GM12892 (cell line): ENCODE measurements at regions not wholly inside any gene's neighbourhood (a gene's known extent, or its start where the extent isn't known, plus 50 kb on each side); places are given as distances from the start of the nearest gene placed in this dataset.
"Not testable (repeated sequence)": the region's sequence is repeated elsewhere in the genome, so short reads cannot be mapped to it uniquely, and the experiment has no call there.

ENCODE experiments used
- DNase-seq: peaks from one replicate; pipeline ENCODE4 v3.0.0; 2011; ENCODE audit not compliant: insufficient read length
- FAIRE-seq: peaks from 2 replicates; lab custom pipeline; 2011; peaks lifted over from hg19 to GRCh38; lab: Jason Lieb, UNC
- POLR2A ChIP-seq: IDR thresholded peaks from 2 replicates; pipeline ENCODE4 v1.6.1; 2011; ENCODE audit warnings: low read depth, low read length, control low read depth
- POLR2AphosphoS5 ChIP-seq: IDR thresholded peaks from 2 replicates; pipeline ENCODE4 v1.6.1; 2011; ENCODE audit warnings: low read depth, low read length, control low read depth
- TAF1 ChIP-seq: IDR thresholded peaks from 2 replicates; pipeline ENCODE4 v1.6.1; 2011; ENCODE audit warnings: low read depth, mild to moderate bottlenecking, control low read depth, low read length, borderline replicate concordance

- DNase-seq (no peak), FAIRE-seq (no peak)
- no peak for TF ChIP-seq TAF1
- no peak for TF ChIP-seq POLR2A
- TF ChIP-seq POLR2AphosphoS5 = no peak
Measured at GRCh38 chr6:113050979-113051378, 703.8 kb downstream of the RFPL4B start.

- FAIRE-seq (no peak), DNase-seq (no peak)
- no peak for TF ChIP-seq TAF1
- no peak for TF ChIP-seq POLR2AphosphoS5
- TF ChIP-seq POLR2A = no peak
Measured at GRCh38 chr6:113052506-113052905, 705.4 kb downstream of the RFPL4B start.

DNA sequence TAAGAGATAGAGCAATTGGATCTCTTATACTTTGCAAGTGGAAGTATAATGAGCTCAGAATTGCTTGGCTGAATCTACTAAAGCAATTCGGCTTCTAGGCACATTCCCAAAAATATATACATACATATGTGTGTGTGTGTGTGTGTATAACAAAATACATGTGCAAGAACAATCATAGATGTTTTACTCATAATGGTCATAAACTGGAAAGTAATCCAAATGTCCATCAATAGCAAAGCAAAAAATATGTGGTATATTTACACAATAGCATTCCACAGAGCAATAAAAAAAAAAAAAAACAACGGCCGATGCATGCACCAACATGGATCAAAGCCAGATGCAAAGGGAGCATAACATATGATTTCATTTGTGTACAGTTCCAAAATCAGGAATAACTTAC is 707.9 kb downstream of the RFPL4B start:
- FAIRE-seq (no peak), DNase-seq (no peak)
- TF ChIP-seq TAF1 (no peak), POLR2AphosphoS5 (no peak), POLR2A (no peak)

DNA sequence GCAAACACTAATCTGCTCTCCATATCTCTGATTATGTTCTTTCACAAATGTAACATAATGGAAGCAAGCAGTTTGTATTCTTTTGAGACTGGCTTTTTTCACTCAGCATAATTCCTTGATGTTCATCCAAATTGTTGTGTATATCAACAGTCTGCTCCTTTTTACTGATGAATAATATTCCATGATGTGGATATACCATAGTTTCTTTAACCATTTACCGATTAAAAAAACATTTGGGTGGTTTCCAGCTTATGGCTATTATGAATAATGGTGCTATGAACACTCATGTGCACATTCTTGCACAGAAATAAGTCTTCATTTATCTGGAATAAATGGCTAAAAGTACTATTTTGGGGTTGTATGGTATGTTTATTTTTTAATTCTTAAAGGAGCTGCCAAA is 708.9 kb downstream of the RFPL4B start:
- DNase-seq (no peak), FAIRE-seq (no peak)
- TF ChIP-seq TAF1 (no peak), POLR2AphosphoS5 (no peak), POLR2A (no peak)

GRCh38 chr6:113057567-113058053 is 710.5 kb downstream of the RFPL4B start:
- DNase-seq (no peak), FAIRE-seq (no peak)
- no peak for TF ChIP-seq TAF1
- no peak for TF ChIP-seq POLR2AphosphoS5
- no peak for TF ChIP-seq POLR2A

DNA sequence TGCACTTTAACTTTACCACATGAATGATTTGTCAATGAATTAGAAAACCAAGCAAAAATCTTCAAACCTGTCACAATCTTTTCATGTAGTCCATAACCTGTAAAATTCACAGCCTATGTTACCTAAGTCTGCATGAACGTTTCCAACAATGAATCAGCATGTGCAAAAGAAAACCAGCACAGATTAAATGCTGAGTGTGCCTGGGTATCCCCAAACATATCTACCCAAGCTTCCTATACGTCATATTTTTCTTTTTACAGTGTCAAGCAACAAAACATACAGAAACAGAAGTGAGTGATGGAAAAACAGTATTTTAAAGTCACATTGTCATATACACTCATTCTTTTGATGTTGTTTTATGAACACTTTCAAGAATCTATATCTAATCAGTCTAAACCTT is 713.5 kb downstream of the RFPL4B start:
- no peak for TF ChIP-seq POLR2AphosphoS5
- TF ChIP-seq POLR2A = no peak
- TF ChIP-seq TAF1 = no peak
- DNase-seq = no peak
- FAIRE-seq = no peak

DNA sequence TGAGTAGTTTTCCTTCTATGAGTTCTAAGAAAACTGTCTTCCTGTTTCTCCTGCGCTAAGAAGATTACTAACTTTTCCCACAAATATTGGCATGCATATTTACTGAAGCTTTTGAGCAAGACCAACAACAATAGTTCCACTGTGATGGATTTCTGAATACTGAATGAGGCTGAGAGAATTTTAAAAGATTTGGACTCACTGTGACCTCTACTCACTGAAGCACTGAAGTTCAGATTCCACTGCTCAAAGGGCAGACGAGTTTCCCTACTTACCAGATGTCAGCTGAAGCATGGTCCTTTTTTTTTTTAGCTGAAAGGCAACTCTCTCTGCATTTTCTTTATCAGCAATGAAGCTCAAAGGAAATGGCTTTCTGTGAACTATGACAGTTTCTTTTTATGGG is 718.5 kb downstream of the RFPL4B start:
- DNase-seq = no peak

DNA sequence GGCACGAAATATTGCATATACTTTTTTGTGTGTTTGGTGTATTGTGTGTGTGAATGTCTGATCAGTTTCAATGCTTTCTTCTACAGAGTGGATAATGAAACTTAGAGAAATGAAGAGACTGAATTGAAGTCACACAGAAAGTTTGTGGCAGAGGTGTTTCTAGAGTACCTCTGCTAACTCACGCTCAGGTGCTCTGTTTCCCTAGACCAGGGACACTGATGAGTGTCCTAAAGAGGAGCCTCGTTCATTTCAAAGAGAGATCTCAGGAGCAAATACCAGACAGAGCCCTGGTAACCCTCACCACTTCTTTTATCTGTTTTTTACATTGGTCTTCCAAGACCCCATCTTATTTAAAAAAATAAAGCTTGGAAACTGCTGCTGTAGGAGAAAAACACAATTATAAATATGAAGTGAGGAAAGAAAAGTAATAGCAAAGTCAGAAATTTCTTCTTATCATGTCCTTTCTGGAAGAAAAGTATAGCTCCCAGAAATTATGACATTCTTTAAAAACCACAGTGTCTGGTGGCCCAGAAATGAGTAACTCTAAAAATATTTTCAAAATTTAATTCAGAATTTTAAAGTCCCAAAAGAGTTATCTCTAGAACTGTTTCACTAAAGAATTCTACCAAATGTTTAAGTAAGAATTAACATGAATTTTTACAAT is 720.6 kb downstream of the RFPL4B start:
- no peak for DNase-seq
- FAIRE-seq = no peak
- TF ChIP-seq POLR2A = no peak
- TF ChIP-seq TAF1 = no peak
- no peak for TF ChIP-seq POLR2AphosphoS5

More for the DNA sequence above, 718.5 kb downstream of the RFPL4B start:
- TF ChIP-seq POLR2A = no peak
- no peak for TF ChIP-seq POLR2AphosphoS5
- TF ChIP-seq TAF1 = no peak
- FAIRE-seq = no peak

DNA sequence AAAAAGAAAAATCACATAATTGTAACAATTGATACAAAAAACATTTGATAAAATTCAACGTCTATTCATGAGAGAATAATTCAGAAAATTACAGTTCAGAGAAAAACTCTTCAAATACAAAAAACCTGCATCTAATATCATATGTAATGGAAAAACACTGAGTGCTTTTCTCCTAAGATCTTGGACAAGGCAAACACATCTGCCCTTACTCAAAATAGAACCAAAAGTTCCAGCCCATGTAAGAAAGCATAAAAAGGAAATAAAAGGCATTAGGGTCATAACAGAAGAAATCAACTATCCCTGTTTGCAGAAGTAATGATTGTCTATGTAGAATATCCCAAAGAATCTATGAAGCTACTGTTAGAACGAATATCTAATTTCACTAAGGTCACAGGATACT is 721.4 kb downstream of the RFPL4B start:
- TF ChIP-seq POLR2AphosphoS5 = no peak
- TF ChIP-seq TAF1 = no peak
- no peak for TF ChIP-seq POLR2A
- no peak for FAIRE-seq
- no peak for DNase-seq

DNA sequence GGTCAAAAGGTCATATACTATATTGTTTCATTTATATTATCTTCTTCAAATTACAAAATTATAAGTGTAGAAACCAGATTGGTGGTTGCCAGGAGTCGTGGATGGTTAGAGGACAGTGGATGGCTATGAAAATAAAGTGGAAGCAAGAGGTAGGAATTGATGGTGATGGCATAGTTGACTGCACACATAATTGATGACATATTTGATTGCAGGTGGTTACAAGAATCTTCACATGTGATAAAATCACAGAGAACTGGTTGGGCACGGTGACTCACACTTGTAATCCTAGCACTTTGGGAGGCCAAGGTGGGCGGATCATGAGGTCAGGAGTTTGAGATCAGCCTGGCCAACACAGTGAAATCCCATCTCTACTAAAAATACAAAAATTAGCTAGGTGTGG is 723.6 kb downstream of the RFPL4B start:
- DNase-seq, FAIRE-seq: not testable (repeated sequence)

- FAIRE-seq (no peak), DNase-seq (no peak)
- no peak for TF ChIP-seq POLR2AphosphoS5
- TF ChIP-seq TAF1 = no peak
- TF ChIP-seq POLR2A = no peak
Measured at GRCh38 chr6:113073611-113074191, 726.6 kb downstream of the RFPL4B start.

GRCh38 chr6:113076116-113076515 is 729.0 kb downstream of the RFPL4B start:
- no peak for DNase-seq
- no peak for TF ChIP-seq TAF1
- TF ChIP-seq POLR2AphosphoS5 = no peak
- TF ChIP-seq POLR2A = no peak
- no peak for FAIRE-seq

GRCh38 chr6:113076816-113077215 is 729.7 kb downstream of the RFPL4B start:
- TF ChIP-seq POLR2AphosphoS5 (no peak), POLR2A (no peak), TAF1 (no peak)
- DNase-seq (no peak), FAIRE-seq (no peak)

DNA sequence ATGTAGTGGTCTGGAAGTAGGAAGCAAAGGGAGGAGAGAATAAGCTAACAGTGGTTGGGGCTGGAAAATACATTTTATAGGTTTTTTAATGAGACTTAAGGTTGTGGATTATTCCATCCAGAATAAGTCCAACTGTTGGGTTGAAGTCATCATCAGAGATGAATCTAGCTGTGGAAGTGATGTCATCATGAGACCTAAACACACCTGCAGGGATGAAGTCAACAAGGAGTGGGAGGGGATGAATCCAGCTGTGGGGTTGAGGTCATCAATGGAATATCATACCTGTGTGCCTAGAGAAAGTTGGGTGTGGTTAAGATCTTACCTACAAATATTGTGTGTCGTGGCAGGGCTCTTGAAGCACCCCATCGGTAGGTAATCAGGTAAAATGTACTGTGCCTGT is 730.7 kb downstream of the RFPL4B start:
- TF ChIP-seq POLR2AphosphoS5 (no peak), TAF1 (no peak), POLR2A (no peak)
- FAIRE-seq (no peak), DNase-seq (no peak)
